CD4-positive, alpha-beta T cell treated with Interleukin-1 beta for 1 hour (primary cell): ENCODE measurements at regions not wholly inside any gene's neighbourhood (a gene's known extent, or its start where the extent isn't known, plus 50 kb on each side); places are given as distances from the start of the nearest gene placed in this dataset.

Experiments used
- DNase-seq, 2 donors: peaks; one replicate each; pipeline ENCODE4 v3.0.0-alpha.2; 2020 to 2022

DNA sequence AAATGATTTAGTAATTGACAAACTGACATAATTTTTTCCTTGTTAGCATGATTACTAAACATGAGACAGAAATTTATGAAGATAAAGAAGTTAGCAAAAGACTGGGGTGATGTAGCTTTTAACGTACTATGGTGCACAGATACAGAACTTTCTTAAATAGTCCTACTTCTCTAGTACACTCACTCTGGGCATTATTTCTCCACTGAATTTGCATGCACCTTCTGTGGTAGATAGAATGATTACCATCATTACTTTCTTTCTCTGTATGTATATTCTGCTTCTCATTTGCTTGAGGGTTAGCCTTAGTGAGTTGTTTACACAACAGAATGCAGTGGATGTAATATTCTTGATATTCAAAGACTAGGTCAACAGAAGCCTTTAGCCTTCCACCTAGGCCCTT is 173.1 kb upstream of the EPHA7 start:
- DNase-seq, result no peak

DNA sequence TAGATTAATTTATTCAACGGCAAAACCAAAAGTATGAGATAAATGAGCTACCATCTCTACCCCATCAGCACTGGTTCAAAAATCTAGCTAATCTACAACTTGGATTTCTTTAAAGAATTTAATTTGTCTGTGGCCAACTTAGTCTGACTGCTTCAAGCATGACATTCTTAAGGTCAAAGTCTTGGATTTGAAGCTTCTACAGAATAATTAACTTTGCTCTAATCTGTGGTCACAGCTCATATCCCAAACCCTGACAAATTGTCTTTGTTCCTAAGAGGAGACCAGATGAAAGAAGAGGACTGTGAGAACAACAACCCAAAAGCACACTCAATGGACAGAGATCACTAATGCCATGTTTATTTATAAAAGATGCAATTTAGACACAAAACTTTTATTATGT is 166.9 kb upstream of the EPHA7 start:
- DNase-seq, result no peak

DNA sequence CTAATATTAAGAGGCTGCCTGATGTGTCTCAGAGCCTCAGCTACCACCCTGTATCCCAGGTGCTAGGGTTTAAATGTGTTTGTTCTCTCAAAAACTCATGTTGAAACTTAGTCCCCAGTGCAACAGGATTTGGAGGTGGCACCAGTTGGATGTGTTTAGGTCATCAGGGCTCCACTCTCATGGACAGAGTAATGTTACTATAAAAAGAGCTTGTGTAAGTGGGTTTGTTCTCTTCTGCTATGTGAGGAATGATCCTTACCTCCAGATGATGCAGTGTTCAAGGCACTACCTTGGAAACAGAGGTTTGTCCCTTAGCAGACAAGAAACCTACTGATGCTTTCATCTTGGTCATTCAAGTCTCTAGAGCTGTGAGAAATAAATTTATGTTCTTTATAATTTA is 164.9 kb upstream of the EPHA7 start:
- no peak for DNase-seq

DNA sequence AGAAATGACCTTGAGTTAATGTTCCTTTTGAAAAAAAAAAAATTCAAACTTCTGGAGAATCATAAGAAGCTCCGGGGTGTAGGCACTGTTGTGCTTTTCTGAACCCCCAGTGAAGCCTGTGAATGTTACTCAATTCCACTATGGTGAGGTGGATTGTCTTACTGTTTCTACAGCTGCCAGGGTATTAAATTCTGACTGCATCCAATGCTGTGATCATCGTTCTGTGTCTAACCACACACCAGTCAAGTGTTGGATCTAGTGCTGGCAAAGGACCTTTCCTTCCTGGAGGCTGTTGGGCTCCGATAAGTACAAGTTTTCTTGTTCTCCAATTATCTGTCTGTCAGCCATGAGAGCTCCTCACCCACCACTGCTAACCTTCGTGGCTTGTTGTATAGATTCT is 162.0 kb upstream of the EPHA7 start:
- DNase-seq, result no peak

DNA sequence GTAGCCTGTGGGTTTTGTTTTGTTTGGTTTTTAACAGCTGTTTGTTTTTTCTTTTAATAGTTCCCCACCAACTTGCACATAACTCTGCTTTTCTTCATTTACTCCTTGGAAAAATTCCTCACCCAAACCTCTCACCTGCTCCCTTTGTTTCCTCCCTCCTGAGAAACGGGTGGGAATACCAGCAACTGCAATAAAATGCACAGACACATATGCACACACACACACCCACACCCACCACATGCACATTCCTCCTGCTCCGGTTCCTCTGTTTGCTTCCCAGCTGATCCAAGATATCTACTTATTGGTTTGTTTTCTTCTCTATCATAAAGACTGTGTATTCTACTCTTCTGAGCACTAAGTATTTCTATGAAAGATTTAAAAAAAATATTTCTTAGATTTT is 161.1 kb upstream of the EPHA7 start:
- DNase-seq, result no peak

DNA sequence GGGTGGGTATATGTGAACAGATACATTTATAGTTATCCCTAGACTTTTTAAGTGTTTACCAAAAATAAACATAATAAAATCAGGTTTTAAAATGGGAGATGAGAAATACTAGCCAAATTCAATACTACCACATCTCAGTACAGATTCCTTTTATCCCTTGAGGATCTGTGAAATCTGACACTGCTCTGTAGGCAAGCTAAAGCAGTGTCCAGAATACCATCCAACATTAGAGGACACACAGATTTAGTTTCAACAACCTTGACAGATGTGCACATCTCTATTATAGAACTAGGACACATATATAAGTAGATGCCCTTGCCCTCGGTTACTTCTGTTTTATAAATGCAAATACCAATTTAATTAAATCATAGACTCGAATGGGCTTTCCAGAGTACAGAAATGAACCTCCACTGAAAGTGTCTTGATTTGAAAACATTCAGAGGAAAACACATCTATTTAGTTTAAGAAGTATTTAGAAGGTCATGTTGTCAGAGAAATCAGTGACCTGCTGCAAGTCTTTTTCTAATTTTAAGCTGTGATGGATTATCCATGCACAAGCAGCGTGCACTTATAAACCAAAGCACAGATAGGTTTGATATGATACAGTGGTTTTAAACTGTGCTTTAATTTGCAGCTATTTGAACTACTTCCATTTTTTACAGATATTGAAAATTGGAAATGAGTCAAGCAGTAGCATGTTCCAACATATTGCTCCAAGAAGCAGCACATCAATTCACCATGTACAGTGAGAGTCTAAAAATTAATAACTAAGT is 156.3 kb upstream of the EPHA7 start:
- no peak for DNase-seq

DNA sequence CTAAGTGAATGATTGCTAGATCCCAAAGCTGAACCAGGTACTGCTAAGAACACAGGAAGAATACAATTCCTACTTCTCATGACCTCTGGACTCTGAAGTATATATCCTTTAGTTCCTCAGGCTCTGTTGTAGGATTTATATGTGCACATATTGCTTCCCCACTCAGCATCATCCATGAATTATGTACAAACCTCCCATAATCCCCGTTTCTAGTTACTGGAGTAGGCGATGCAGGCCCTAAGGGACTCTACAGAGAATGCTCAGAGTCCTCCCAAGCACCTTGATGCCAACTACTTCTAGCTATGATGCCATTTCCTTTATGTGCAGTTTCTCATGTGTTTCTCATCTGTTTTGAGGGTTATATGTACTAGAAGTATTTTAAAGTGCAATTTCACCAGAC is 154.9 kb upstream of the EPHA7 start:
- no peak for DNase-seq

DNA sequence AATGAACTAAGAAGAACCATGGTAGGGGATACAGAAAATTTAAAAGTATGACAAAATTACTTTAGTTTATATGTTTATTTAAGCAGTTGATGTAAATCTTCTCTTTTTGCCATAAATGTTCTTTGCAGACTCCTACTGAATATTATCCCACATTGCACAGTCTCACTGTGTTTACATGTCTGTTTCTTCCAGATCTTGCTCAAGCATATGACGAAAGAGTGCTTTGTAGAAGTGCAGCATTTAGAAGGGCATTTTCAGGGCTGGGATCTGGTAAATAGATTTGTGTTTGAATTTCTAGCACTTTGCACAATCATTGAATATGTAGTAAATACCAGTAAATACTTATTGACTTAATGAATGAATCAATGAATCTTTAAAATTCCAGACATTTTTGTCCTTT is 152.0 kb upstream of the EPHA7 start:
- DNase-seq, result no peak

DNA sequence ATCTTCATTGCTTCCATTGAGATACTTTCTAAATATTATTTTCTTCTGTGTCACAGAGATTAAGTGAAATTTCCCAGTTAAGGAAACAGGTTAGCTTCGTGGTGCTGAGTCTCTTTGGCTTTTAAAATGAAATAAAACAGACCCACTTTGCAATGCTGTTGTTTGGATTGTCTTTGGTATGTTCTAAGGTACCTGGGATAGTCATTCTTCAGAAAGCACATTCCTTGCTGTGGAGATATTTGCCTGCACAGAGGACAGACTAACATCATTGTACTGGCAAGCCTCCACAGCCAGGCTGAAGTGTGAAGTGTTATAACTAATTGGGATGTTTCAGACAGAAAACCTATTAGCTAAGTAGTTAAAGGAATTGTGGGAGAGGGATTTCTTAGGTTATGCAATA is 148.8 kb upstream of the EPHA7 start:
- no peak for DNase-seq

DNA sequence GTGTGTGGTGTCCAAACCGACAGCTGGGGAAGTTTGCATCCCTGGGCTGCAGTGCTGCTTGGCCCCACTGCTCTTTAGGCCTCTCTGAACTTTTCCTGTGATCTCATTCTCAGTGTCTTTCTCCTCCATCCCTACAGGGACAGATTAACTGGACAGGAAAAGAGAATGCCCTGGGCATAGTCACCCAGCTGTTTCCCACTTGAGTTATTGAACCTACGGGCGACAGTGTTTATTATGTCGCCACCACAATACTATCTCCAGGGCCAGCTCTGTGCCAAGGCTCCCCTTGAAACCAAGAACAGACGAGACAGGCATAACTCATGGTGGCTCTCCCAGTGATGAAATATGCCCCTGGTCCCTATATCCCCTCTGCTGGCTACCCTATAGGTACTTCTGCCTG is 147.8 kb upstream of the EPHA7 start:
- no peak for DNase-seq

DNA sequence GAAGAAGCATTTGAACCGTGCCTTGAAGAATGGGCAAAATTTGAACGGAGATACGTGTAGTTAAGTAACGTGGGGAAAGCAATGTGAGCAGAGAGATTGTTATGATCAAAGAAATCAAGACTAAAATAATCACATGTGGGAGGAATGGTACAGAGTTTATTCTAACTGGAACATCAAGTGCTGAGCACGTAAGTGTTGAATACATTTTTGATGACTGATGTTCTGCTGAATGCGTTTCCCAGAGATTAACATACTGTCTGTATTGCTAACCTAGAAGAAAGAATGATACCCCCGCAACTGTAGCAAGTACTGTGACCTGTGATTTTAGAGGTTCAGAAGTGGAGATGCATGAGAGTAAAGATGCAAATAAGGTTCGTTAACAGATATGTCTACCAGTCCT is 146.9 kb upstream of the EPHA7 start:
- DNase-seq, result no peak

DNA sequence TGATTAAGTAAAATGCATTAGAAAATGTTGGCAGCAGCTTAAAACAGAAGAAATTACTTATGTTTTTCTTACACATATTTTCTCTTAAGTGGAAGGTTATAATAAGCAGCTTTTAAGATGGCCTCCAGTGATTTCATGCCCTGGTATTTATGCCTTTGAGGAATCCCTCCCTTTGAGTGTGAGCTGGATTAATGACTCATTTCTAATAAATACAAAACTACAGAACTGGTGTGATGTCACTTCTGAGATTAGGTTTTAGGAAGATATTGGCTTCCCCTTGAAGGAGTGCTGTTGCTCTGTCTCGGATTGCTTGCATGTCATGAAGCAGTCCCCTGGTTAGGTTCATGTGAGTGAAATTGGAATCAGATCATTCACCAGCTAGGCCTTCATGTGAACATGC is 143.2 kb upstream of the EPHA7 start:
- DNase-seq, result no peak

DNA sequence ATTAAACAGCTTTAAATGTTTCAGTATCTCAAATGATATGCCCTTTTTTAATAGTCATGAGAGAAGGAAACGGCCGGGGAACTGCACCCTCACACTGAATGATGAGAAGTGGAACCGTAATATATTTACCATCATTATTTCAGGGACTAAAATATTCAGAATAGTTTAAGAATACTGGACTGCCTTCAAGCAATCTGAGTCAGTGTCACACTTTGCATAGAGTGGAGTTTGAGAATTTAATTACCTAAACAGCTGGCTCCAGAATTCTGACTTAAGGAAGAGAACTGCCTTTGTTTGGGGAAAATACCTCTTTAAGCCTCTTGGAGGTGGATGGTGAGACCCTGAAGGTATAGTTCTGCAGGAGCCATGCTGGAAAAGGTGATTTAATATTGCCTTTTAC is 135.9 kb upstream of the EPHA7 start:
- no peak for DNase-seq

DNA sequence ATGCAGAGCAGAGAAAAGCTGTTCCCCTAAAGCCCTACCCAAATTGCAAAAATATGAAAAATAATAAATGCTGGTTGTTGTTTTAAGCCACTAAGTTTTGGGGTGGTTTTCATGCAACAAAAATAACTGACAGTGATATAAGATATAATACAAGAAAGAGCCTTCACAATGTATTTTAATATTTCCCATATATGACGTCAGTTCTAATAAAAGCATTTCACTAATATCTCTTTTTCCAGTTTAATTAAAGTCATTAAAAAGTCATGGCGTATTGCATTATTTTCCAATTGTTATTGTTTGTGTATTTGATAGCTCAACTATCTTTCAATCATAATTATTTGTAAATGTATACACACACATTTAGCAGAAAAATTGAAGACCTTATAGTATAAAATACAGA is 134.7 kb upstream of the EPHA7 start:
- DNase-seq, result no peak

DNA sequence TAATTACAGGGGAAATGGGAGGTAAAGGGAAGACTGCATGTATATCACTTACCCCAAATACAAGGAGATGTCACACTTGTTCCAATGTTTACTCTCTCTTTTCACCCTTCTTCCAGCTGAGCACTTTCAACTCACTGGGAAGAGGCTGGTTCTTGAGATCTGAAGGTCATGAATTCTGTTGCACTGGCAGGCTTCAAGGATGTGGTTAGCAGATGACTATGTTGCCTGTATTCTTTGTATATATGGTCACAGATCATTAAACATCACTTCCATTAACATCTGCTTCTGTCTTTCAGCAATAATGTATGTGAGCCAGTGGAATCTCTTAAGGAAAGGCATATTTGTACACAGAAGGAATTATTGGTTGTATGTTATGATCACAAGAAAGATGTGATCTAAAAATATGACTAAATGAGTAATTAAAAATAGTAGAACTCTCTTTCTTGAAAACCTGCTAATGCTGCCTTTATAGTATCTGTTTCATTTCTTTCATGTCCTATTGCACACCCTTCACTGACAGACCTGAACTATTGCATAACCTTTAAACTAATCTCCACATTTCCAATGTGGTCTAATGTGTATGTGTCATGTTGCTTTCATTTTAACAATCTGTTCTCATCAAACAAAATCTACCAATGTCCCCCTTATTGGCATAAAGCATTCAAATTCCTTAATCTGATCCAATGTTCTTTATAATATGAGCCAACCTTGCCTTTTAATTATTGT is 131.4 kb upstream of the EPHA7 start:
- DNase-seq, result no peak

DNA sequence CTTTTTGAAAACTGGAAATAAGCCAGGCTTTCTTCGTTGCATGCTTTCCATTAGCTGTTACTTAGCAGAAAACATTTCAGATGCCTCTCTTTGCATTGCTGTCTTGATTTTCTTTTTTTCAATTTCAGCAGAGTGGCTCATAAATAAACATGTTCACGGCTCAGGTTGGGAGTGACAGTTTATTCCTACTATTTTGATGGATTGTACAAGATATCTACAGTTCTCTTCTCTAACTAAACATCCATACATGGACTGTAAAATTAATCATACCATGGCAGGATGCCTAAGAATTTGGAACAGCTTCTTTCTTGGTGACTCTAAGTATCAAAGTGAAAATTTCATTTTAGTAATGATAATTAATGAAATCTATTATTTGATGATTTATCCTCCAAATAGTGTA is 130.5 kb upstream of the EPHA7 start:
- DNase-seq, result no peak

DNA sequence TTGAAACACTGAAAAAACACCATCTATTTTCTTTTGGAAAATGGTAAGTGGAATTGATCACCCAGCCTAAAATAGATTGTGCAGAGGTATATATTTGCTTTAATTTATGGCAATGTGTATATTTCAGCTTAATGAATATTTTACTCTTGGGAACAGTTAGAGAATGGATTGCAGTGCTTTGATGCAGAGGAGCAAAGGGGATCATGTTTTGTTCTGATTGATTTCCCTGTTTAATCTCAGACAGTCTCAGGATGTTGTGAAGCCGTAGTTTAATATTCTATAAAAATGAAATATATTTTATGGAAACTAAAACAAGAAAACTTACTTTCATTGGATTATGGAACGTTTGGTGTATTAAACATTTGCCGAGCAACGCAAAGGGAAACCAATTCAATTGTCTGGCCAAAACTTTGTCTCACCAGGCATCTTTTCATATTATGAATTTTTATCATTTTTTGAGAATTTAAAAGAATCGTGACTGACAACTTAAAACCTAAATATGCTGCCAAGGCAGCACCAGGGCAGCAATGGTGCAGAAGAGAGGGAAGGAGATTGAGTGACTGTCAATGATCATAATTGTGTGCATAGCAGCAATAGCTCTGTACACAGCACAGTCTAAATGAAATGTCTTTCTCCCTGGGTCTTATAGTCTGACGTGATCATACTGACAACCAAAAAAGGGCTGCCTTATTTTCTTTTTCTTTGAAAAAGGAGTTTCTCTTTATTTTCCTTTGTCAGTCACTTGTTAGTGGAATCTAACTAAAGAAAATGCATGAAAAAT is 105.5 kb upstream of the EPHA7 start:
- no peak for DNase-seq

DNA sequence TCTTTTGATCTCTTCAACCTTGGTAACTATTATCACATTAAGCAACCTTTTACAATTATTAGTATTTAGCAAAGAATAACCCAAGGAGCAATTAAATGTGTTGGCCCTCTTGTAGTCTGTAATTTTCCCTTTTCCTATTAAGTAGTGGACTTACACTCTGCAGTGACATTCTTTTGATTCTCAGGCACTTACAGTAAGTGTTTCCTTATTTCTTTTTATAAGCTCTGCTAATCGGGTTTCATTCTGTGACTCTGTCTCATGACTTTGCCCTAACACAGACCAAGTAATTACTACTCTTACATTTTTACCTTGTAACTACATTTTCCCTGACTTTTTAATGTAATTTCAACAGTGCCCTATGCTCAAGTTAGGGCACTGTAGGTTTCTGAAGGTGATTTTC is 104.0 kb upstream of the EPHA7 start:
- no peak for DNase-seq

DNA sequence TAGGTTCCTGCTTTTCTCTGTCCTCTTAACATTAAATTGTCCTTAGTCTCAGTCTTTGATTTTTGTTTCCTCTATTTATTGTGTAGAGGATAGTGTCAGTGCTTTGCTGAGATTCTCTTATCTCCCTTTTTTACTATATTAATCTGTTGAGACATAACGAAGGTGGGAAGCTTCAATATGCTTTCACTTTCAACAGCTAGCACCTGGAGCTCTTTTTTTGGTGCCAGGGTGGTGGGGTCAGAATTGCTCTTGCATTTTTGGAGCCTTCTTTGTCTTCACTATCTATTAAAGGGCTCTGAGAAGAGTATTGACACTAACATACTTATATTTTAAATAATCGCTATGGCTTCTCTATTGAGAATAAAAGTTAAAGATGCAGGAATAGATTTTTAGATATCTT is 97.1 kb upstream of the EPHA7 start:
- no peak for DNase-seq

DNA sequence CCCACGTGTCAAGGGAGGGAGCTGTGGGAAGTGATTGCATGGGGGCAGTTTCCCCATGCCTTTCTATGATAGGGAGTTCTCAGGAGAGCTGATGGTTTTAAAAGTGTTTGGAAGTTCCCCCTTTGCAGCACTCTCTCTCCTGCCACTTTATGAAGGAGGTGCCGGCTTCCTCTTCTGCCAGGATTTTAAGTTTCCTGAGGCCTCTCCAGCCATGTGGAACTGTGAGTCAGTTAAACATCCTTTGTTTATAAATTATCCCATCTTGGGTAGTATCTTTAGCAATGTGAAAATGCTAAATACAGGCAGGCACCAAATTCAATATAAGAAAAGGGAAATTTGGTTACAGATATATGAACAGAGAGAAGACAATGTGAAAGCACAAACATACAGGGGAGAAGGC is 96.4 kb upstream of the EPHA7 start:
- DNase-seq, result no peak

DNA sequence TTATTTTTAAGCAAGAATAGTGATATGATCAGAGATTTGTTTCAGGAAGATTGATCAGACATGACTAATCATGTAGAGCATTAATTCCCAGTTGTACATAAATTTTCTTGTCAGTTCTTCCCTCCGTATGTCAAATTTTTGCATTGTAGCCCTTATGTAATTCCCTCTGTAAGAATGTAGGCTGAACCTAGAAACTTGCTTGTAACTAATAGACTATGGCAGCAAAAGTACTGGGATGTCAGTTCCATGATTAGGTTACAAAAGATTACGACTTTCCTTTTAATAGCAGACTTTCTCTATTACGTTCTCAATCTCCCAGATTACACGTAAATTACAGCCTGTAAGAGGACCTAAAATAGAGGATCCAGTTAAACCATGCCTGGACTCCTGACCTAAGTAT is 79.4 kb upstream of the EPHA7 start:
- no peak for DNase-seq

DNA sequence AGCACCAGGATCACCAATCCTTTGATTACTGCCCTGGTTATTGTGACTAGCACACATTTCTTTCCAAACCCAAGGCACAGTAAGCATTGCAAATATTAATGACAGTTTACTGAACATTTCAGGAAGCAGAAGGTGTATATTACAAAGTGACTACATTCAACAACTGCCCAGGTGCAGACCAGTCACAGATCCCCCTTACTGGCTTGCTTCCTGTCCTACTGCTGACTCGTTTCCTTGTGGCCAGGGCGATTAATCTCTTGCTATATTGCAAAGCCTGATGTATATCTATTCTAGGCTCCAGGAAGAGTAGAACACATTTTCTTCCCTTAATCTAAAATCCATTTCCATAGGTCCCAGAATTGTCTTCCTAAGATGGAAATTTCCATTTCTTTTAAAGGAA is 77.2 kb upstream of the EPHA7 start:
- DNase-seq, result no peak

DNA sequence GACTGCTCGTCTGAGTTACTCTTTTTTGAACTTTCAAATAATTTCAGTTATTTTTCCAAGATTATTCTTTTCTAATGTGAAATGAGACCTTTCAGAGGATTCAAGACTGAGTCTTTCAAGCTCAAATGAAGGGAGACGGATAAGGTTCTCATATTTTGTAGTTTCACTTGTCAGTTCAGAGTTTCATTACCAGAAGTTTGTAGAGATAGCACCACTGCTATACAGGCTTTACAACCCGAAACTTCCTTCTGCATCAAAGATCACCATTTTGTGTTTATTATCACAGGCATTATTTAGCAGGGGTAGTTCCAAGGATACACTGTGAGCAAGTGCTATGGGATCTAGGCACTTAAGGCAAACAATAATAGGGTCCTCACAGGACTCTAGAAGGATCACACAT is 74.7 kb upstream of the EPHA7 start:
- DNase-seq, result no peak

DNA sequence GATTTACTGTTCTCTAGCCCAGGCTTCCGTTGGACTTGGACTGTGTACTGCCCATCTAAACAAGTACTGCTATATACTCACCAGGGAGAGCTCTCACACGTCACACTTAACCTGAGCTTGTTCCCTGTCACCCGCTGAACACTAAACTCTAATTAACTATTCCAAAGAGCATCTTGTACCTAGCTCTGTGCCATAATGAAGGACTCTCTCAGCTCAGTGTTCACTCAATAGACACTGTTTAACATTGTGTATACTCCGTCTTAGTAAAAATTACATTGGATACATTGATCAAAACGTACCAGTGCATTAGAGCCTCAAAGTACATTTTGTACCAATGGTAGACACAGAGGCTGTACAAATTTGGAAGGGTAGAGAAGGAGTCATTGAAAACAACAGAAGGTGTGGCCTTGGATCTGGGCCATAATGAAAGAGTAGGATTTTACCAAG is 55.4 kb upstream of the EPHA7 start:
- DNase-seq, result no peak
